ENCODE measurements at regions not wholly inside any gene's neighbourhood (a gene's known extent, or its start where the extent isn't known, plus 50 kb on each side); places are given as distances from the start of the nearest gene placed in this dataset.

DNA sequence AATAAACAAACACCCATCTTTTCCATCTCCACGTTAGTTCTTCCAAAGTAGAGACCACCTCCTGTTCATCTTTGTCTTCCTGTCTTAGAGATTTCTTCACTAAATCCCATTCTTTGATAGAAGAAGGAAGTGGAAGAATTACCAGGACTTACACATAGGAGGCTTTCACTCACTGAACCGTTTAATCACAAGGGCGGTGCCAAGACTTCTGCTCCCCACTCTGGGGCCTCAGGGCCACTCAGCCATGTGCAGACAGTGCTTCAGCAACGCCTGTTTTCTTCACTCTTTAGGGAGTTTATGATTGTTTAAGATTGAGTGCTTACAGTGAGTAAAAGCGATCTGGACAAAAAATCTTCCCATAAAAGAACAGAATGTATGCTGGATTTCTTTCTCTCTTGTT, 63.9 kb upstream of the SORCS3 start:
- ATAC-seq, result no peak

GRCh38 chr10:104577861-104578521, 63.1 kb upstream of the SORCS3 start:
- no peak for ATAC-seq

DNA sequence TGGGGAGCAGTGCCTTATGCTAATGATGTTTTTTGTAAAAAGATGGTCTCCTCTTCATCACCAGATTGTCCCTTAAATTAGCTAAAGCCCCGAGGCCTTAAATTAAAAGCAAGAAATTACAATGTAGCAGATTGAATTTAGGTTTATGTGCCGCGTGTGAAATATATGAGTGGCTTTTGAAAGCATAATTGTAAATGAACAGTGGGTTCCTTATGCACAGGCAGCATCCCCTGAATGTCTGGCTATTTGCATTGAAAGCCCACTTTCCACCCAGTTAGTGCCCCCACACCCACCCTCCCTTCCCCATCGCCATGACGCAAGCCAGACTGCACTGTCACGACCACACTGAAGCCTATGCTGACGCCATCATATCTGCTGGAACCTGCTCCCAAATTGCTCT, 62.4 kb upstream of the SORCS3 start:
- no peak for ATAC-seq

GRCh38 chr10:104579136-104579535, 62.0 kb upstream of the SORCS3 start:
- no peak for ATAC-seq

GRCh38 chr10:104580321-104580720, 60.8 kb upstream of the SORCS3 start:
- ATAC-seq, result no peak

DNA sequence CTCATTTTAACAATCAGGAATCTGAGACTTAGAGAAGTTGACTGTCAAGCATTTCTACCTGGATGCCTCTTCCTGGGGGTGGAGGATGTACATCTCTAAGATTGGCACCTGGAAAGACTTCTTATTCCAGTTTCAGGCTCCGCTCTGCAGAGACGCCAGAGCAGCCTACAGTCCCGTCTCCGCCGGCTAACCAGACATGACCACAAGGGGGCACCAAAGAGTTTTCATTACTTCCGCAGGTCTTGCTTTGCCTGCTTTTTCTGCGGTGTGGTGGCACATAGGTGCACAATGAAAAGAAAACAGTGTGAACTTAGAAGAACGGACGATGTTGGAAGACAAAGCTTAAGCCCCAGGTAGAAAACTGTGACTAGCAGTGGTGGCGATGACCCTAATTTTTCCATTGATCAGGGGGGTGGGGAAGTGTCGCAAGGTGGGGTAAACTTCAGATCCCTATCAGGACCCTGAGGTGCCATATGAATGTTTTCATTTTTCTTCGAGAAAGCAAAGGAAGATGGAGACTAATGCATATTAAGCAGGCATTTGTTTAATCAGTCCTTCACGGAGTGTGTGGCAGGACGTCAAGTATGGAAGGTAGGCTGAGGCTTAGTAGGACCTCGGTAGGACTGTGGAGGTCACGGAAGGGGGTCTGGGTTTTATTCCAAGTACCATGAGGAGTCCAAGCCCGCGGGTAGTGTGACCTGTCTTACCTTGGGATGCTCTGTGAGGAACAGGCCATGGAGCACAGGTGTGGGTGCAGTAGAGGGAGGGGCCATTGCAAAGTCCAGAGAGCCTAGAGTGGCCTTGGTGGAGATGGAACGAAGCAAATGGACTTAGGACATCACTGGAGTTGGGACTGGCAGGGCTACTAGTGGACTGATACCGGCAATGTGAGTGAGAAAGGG, 60.1 kb upstream of the SORCS3 start:
- ATAC-seq, result peak; percentile 72

- no peak for ATAC-seq
These were observed 59.0 kb upstream of the SORCS3 start for GRCh38 chr10:104581884-104582601.

GRCh38 chr10:104582602-104582951, 58.5 kb upstream of the SORCS3 start:
- ATAC-seq, result no peak

DNA sequence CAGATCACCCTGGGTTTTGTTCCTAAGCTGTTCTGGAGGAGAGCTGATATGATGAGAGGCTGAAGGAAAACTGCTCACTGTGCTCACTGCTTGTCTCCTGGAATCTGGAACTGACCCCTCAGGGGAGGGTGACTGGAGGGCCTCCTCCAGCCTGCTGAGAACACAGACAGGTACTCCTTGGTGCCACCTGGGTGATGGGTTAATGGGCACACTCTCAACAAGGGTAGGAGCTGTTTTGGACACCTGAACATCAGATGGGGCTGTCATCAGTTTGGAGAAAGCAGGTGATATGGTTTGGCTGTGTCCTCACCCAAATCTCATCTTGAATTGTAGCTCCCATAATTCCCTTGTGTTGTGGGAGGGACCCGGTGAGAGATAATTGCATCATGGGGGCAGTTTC, 58.1 kb upstream of the SORCS3 start:
- no peak for ATAC-seq

DNA sequence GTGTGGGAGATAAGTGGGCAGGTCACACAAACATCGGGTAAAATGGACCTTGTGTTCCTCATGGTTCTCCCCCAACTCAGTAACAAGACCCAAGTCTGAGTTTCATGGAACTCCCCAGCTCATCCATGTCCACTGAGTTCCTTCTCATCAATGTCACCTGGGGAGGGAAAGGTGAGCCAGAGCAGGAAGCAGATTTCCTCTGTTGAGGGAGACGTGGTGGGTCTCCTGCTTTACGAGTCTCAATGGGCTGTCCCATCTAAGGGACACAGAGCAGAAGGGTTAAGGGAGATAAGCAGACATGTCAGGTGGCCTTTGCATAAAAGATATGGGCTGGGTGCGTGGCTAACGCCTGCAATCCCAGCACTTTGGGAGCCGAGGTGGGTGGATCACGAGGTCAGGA, 56.5 kb upstream of the SORCS3 start:
- no peak for ATAC-seq

DNA sequence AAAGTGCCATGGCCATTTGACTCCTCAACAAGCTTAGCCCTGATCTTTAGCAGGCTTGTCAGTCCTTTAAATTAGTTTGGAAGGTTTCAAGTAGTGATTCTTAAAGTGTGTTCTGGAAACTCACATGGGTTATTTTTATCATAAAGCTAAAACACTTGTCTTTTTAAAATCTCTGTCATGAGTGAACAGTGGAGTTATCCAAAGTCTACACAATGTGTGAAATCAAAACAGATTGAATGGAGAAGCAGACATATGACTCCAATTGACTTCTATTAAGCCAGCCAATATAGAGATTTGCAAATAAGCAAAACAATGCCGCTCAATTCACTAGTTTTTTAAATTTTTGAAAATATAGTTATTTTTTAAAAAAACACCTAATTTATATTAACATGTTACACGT, 53.3 kb upstream of the SORCS3 start:
- ATAC-seq, result no peak

GRCh38 chr10:104589431-104589830, 51.7 kb upstream of the SORCS3 start:
- ATAC-seq, result no peak

GRCh38 chr10:104589871-104590270, 51.2 kb upstream of the SORCS3 start:
- ATAC-seq, result no peak

All from esophagus mucosa (tissue), 1 donor.